ES-I3 (cell line): ENCODE measurements at regions not wholly inside any gene's neighbourhood (a gene's known extent, or its start where the extent isn't known, plus 50 kb on each side); places are given as distances from the start of the nearest gene placed in this dataset.

Source experiments
- H3K36me3 ChIP-seq: 2 replicates; pipeline ENCODE4 v1.6.1; 2013; ENCODE audit warnings: mild to moderate bottlenecking, low read length, control low read depth, moderate library complexity; ENCODE audit not compliant: insufficient read depth
- H3K4me1 ChIP-seq: 2 replicates; pipeline ENCODE4 v1.6.1; 2013; ENCODE audit warnings: mild to moderate bottlenecking, control low read depth, low read length; ENCODE audit not compliant: insufficient read depth
- H3K9ac ChIP-seq: 2 replicates; pipeline ENCODE4 v1.6.1; 2013; ENCODE audit warnings: low read depth, mild to moderate bottlenecking, low read length, moderate library complexity
- H3K9me3 ChIP-seq: 2 replicates; pipeline ENCODE4 v1.6.1; 2013; ENCODE audit warnings: mild to moderate bottlenecking, low read length, moderate library complexity; ENCODE audit not compliant: control insufficient read depth, insufficient read depth

DNA sequence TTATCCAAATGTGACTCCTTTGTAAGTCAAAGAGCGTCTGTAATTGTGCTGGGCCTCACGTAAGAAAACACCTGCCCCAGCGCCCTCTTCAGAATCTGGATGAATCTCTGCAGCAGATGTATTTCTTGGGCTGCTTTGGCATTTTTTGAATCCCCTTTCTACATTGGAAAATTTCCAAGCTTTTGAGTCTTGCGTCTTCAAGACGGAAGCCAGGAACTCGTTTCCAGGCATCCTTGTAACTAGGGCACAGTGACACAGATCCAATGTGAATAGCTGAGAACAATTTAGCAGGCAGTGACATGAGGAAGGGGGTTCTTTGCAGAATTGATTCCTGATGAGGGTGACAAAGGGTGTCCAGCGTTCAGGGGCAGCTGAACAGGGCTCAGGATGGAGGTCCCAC, 862.3 kb downstream of the TYW1 start:
- no peaks in the 10 kb centered on the region for H3K36me3 ChIP-seq
- no peak overlapping the region for H3K9ac ChIP-seq
- no peaks in the 10 kb centered on the region for H3K4me1 ChIP-seq
- peaks cover 5% of the 10 kb centered on the region for H3K9me3 ChIP-seq

DNA sequence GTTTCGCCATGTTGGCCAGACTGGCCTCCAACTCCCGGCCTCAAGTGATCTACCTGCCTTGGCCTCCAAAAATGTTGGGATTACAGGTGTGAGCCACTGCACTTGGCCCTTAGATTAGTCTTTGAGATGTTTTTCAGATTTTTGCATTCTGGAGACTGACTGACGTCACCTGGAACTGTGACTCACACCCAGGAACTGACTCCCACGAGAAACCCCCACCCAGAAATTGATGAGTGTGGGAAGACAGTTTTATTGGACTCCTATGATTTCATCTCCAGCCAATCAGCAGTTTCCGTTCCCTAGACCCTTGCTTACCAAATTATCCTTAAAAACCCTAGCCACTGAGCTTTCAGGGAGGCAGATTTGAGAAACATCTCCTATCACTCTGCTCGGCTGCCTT, 867.3 kb downstream of the TYW1 start:
- H3K9me3 ChIP-seq, result peaks cover 5% of the 10 kb centered on the region
- H3K9ac ChIP-seq, result no peak overlapping the region
- H3K36me3 ChIP-seq, result no peaks in the 10 kb centered on the region
- H3K4me1 ChIP-seq, result no peaks in the 10 kb centered on the region

DNA sequence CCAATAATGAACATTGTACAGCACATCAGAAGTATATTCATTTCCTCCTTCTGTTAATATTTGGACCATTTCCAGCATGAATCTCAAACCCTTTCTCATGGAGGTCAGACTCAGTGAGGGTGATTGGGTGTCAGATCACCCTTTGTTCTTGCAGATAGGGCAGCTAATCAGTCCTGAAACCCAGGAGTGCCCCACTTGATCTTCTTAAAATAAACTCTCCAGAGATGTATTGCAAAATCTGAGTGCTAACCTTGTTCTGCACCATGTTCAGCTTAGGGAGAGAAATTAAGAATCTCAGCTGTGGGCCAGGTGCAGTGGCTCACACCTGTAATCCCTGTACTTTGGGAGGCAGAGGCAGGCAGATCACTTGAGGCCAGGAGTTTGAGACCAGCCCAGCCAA, 869.4 kb downstream of the TYW1 start:
- no peaks in the 10 kb centered on the region for H3K4me1 ChIP-seq
- H3K36me3 ChIP-seq, result no peaks in the 10 kb centered on the region
- peaks cover 5% of the 10 kb centered on the region for H3K9me3 ChIP-seq
- no peak overlapping the region for H3K9ac ChIP-seq

DNA sequence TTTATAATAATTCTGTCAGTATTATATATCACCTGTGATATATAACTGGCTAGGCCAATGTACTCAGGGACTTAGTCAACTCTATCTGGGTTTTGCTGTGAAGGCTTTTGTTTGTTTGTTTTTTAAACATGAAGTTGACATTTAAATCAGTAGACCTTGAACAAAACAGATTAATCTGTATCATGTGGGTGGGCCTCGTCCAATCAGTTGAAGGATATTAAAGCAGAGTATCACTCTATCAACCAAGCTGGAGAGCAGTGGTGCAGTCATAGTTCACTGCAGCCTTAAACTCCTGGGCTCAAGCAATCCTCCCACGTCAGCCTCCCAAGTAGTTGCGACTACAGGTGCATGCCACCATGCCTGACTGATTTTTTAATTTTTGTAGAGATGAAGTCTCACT, 870.2 kb downstream of the TYW1 start:
- no peaks in the 10 kb centered on the region for H3K36me3 ChIP-seq
- no peaks in the 10 kb centered on the region; the same call in 1 of the 2 replicates for H3K9me3 ChIP-seq
- no peak overlapping the region for H3K9ac ChIP-seq
- H3K4me1 ChIP-seq, result no peaks in the 10 kb centered on the region

DNA sequence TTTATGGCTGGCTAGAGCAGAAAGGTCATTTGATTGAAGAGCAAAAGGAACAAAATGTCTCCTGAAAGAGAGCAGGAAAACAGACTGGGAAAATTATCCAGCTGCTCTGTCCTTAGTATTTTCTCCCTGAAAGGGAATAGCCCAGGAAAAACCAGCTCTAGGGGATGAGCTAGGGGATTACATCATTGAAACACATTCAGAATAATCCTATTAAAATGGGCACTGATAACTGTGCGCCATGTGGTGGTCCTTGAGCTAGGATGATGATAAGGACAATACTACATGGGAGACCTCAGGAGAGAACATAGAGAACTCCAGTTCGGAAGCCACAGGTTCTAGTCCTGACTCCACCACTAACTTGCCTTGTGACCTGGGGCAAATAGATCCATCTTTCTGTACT, 873.8 kb downstream of the TYW1 start:
- H3K4me1 ChIP-seq, result no peaks in the 10 kb centered on the region
- H3K9me3 ChIP-seq, result no peaks in the 10 kb centered on the region
- H3K36me3 ChIP-seq, result no peaks in the 10 kb centered on the region
- no peak overlapping the region for H3K9ac ChIP-seq

DNA sequence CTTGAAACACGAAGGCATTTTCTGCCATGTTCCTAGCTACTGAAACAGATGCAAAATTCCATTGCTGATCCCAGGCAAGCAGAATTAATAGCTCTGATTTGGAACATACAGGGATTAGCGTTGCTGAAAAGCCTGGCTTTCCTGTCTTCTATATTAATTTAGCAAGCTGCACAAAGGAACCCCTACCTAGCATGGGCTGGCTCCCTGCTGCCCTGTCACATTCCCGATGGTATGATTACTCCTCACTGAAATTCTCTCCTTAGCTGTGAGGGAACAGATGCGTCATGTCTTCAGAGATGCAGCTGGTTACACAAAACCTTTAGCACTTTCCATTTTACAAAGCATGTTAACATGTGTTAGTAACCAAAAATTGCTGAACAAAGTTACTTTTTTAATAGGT, 878.9 kb downstream of the TYW1 start:
- H3K4me1 ChIP-seq, result no peaks in the 10 kb centered on the region
- H3K9me3 ChIP-seq, result no peaks in the 10 kb centered on the region
- no peaks in the 10 kb centered on the region for H3K36me3 ChIP-seq
- H3K9ac ChIP-seq, result no peak overlapping the region

DNA sequence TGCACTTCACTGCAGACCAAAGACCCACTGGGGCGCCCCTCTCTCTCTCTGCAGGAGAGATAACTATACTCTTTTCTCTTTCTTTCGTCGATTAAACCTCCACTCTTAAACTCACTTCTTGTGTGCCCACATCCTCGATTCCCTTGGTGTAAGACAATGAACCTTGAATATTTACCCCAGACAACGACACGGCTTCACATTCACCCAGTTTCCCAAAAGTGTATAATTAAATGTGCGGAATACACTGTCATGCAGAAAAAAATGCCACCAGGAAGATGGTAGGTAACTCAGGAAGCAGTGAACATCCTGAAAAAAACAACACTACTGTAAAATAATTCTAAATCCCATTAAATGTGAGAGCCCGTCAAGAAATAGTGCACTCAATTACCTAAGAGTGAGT, 882.2 kb downstream of the TYW1 start:
- H3K9ac ChIP-seq, result no peak overlapping the region; the same call in 1 of the 2 replicates
- H3K9me3 ChIP-seq, result no peaks in the 10 kb centered on the region
- no peaks in the 10 kb centered on the region for H3K36me3 ChIP-seq
- no peaks in the 10 kb centered on the region for H3K4me1 ChIP-seq

DNA sequence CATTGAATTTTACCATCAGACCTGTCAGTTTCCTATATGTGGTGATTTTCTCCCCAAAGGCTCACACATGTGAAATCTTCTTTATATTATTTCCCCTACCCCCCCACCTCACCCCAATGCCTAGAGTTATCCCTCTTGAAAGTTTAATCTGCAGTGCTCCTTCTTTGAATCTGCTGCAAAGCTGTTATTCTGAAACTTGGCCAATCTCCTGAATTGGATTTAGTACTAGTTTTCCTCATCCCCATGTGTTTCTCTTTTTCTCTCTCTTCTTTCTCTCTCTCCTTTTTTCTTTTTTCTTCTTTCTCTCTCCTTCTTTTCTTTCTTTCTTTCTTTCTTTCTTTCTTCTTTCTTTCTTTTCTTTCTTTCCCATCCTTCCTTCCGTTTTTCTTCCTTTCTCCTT, 886.2 kb downstream of the TYW1 start:
- Histone ChIP-seq H3K9ac (no peak overlapping the region), H3K9me3 (no peaks in the 10 kb centered on the region), H3K4me1 (no peaks in the 10 kb centered on the region), H3K36me3 (no peaks in the 10 kb centered on the region)

DNA sequence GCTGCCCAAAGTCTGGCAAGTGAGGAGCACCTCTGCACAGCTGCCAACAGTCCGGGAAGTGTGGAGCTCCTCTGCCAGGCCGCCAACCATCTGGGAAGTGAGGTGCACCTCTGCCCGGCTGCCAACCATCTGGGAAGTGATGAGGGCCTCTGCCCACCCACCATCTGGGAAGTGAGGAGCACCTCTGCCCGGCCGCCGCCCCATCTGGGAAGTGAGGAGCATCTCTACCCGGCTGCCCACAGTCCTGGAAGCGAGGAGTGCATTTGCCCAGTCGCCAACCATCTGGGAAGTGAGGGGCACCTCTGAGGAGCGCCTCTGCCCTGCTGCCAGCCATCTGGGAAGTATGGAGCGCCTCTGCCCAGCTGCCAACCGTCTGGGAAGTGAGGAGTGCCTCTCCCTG, 893.7 kb downstream of the TYW1 start:
- H3K36me3 ChIP-seq, result no peaks in the 10 kb centered on the region
- no peak overlapping the region for H3K9ac ChIP-seq
- H3K9me3 ChIP-seq, result no peaks in the 10 kb centered on the region
- no peaks in the 10 kb centered on the region for H3K4me1 ChIP-seq

DNA sequence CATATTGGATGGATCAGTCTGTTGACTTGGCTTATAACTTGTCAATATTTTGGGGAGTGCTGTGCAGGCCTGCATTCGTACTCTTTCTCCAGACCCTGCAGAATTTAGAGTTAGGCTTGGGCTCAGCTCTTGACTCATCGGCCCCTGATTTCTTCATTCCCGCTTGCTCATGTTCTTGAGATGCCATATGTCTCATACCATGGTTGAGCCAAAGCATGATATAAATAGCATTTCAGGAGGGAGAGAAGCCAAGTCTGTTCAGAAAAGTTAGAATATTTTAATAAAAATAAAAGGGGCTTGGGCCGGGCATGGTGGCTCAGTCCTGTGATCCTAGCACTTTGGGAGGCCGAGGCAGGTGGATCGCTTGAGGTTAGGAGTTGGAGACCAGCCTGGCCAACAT, 898.1 kb downstream of the TYW1 start:
- Histone ChIP-seq H3K9ac (no peak overlapping the region), H3K36me3 (no peaks in the 10 kb centered on the region), H3K4me1 (no peaks in the 10 kb centered on the region), H3K9me3 (no peaks in the 10 kb centered on the region)

DNA sequence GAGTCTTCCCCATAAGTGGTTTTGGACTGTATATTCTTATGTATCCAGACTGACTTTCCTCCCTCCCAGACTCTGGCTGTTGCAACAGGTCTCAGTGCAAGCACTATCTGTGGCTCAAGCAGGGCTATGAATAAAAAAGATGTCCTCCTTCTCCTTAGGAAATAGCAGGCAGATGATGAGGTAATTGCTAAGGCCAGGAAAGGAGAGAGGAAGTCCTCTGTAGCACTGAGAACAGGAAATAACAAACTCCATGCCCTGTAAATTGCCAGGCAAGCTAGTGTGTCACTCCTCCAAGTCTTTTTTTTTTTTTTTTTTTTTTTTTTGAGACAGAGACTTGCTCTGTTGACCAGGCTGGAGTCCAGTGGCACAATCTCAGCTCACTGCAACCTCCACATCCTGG, 900.1 kb downstream of the TYW1 start:
- no peak overlapping the region for H3K9ac ChIP-seq
- H3K9me3 ChIP-seq, result no peaks in the 10 kb centered on the region
- no peaks in the 10 kb centered on the region for H3K4me1 ChIP-seq
- no peaks in the 10 kb centered on the region for H3K36me3 ChIP-seq

DNA sequence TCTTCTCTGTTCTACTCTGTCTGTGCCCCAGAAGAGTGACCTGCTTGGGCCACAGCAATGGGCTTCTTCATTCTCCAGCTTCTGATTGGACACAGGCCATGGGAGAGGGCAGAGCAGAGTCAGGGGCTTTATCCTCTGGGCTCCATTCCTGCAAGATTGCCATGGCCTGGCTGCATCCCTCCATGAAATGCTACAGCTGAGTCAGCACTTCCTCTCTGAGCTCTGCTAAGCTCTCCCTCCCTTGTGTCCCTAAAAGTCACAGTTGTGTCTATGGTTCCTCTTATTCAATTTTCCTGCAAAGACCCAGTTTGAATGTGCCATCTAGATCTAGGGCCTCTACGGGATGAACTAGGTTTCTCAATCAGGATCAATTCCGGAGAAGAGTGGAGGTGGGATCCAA, 903.8 kb downstream of the TYW1 start:
- H3K4me1 ChIP-seq, result no peaks in the 10 kb centered on the region
- no peaks in the 10 kb centered on the region for H3K9me3 ChIP-seq
- no peak overlapping the region for H3K9ac ChIP-seq
- H3K36me3 ChIP-seq, result no peaks in the 10 kb centered on the region

DNA sequence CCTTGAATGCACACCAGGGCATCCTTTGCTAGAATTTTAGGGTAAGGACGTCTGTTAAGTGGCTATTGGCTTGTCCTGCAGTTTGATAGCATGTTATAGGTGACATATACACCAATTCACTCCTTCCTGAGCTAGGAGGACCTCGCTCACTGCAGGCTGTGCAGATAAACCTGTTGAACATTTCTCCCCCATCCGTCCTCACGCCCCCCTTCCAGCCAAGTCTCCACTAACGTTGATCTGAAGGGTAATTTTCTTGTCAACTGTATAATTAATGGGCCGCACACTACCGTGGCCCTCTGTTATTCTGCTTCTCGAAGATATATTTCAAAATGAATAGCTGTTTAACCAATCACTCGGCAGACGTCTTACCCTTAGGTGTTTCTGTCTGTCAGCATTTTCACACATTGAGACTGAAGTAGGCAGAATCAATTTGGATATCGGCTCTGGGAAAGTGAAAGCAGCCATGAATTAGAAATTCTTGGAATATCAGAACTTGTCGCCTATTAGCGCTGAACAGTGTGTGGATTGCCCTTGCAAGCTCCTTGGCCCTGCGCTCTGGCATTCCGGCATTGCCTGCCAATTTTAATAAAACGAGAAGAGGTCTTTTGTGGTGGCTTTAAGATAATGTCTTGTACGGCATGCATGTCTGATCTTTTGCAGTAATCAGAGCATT, 905.3 kb downstream of the TYW1 start:
- H3K9me3 ChIP-seq, result no peaks in the 10 kb centered on the region

DNA sequence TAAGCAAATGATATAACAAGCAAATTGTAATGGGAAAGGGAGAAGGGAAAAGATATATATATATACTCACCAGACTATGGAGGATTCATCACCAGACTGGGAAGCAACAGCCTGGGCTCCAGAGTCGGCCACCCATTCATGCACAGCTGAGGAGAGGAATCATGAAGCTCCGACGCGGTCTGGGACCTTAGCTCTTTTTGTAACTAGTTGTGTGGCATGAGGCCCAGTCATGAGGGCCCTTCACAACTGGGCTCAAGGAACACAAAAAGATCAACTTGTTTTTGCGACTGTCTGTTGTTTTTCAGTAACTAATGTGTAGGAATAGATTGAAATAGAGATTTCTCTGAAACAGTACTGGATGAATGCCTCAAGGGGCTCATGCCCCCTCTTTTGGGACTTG, 911.2 kb downstream of the TYW1 start:
- no peaks in the 10 kb centered on the region for H3K4me1 ChIP-seq
- no peaks in the 10 kb centered on the region for H3K9me3 ChIP-seq
- H3K9ac ChIP-seq, result no peak overlapping the region
- no peaks in the 10 kb centered on the region for H3K36me3 ChIP-seq

More for the DNA sequence above, 905.3 kb downstream of the TYW1 start:
- Histone ChIP-seq H3K9ac (no peak overlapping the region), H3K36me3 (no peaks in the 10 kb centered on the region), H3K4me1 (no peaks in the 10 kb centered on the region)

DNA sequence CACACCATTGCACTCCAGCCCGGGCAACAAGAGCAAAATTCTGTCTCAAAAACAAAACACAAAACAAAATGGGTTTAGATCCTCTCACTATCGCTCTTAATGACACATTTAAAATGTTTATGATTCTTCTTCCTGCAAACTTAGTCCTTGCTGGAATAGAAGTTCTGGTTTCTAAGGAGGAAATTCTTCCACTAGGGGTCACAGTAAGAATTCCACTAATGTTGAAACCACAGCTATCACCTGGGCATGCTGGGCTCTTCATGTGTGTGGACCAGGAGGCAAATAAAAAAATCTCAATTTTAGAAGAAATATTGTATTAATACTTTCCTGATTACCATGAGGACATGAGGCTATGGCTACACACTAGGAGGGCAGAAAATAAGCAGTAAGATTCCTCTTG, 915.8 kb downstream of the TYW1 start:
- Histone ChIP-seq H3K9ac (no peak overlapping the region), H3K36me3 (no peaks in the 10 kb centered on the region), H3K9me3 (no peaks in the 10 kb centered on the region), H3K4me1 (peaks cover 6% of the 10 kb centered on the region; the same call in 1 of the 2 replicates)

DNA sequence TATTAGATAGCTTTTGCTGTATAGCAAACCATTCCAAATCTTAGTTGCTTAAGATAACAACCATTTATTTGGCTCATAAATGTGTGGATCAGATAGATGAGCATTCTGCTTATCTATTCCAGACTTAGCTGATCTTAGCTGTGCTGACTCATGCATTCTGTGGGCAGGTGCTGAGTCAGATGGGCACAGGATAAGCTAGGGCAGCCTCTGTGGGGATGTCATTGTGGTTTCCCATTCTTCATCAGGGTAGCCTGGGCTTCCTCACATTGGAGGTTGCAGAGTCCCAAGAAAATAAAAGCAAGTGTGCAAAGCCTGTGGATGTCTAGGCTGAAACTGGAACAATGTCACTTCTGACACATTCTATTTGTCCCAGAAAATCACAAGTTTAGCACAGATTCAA, 917.0 kb downstream of the TYW1 start:
- H3K9me3 ChIP-seq, result peaks cover 4% of the 10 kb centered on the region
- no peak overlapping the region for H3K9ac ChIP-seq
- H3K4me1 ChIP-seq, result peaks cover 6% of the 10 kb centered on the region; the same call in 1 of the 2 replicates

More for the DNA sequence above, 917.0 kb downstream of the TYW1 start:
- H3K36me3 ChIP-seq, result no peaks in the 10 kb centered on the region
